A673 (cell line): ENCODE measurements at regions not wholly inside any gene's neighbourhood (a gene's known extent, or its start where the extent isn't known, plus 50 kb on each side); places are given as distances from the start of the nearest gene placed in this dataset.

Source experiments
- BruUV-seq: library from RNA; stranded (reverse); fragments of 400-500 nt; replicated peaks from 2 replicates; lab custom pipeline; 2021; lab: Mats Ljungman, UMichigan
- CTCF ChIA-PET: fragments of 300-600 bp; sonication (Branson Sonifier 250); formaldehyde crosslinking; loops from one replicate; lab custom pipeline; 2022; ENCODE audit warnings: antibody characterized with exemption; lab: Charles Lee
- POLR2A ChIA-PET: fragments of 300-600 bp; sonication (Branson Sonifier 250); formaldehyde crosslinking; loops from one replicate; lab custom pipeline; 2022; ENCODE audit warnings: antibody characterized with exemption; ENCODE audit not compliant: low non-redundant PET; lab: Charles Lee
- DNase-seq: peaks from one replicate; pipeline ENCODE4 v3.0.0-alpha.2; 2015; ENCODE audit warnings: low spot score
- H3K27ac ChIP-seq: fragments of 200-600 bp; sonication (generic); 2 replicates; pipeline ENCODE4 v1.5.1; 2016; ENCODE audit warnings: mixed run types, low read depth, mild to moderate bottlenecking, mixed read lengths, antibody characterized with exemption, low read length; ENCODE audit not compliant: poor library complexity, severe bottlenecking
- H3K27me3 ChIP-seq: fragments of 200-600 bp; sonication (generic); replicated peaks from 2 replicates; pipeline ENCODE4 v1.6.1; 2017; ENCODE audit warnings: mixed run types, low read depth, mild to moderate bottlenecking, mixed read lengths, antibody characterized with exemption, low read length; ENCODE audit not compliant: insufficient read depth, poor library complexity
- H3K36me3 ChIP-seq: fragments of 200-600 bp; sonication (generic); 2 replicates; pipeline ENCODE4 v1.6.1; 2016; ENCODE audit warnings: mixed run types, mild to moderate bottlenecking, mixed read lengths, antibody characterized with exemption, low read length; ENCODE audit not compliant: insufficient read depth, poor library complexity, severe bottlenecking
- H3K4me1 ChIP-seq: fragments of 200-600 bp; sonication (generic); 2 replicates; pipeline ENCODE4 v1.6.1; 2017; ENCODE audit warnings: mixed run types, mild to moderate bottlenecking, mixed read lengths, antibody characterized with exemption, low read length; ENCODE audit not compliant: insufficient read depth, poor library complexity, severe bottlenecking
- H3K4me3 ChIP-seq: fragments of 200-600 bp; sonication (generic); 2 replicates; pipeline ENCODE4 v1.5.1; 2016; ENCODE audit warnings: low read depth, mixed run types, mild to moderate bottlenecking, mixed read lengths, low read length; ENCODE audit not compliant: poor library complexity, severe bottlenecking
- H3K9me3 ChIP-seq: fragments of 200-600 bp; sonication (generic); 2 replicates; pipeline ENCODE4 v1.6.1; 2016; ENCODE audit warnings: mixed run types, low read depth, mild to moderate bottlenecking, mixed read lengths, antibody characterized with exemption, low read length; ENCODE audit not compliant: poor library complexity, severe bottlenecking
- EZH2 ChIP-seq: fragments of 200-600 bp; sonication (generic); IDR thresholded peaks from 2 replicates; pipeline ENCODE4 v1.6.1; 2017; ENCODE audit warnings: borderline replicate concordance, low read depth, mild to moderate bottlenecking, mixed read lengths, antibody characterized with exemption, low read length; ENCODE audit not compliant: poor library complexity, severe bottlenecking
- intact Hi-C: fragments of 100-400 bp; cut with micrococcal nuclease; formaldehyde crosslinking; loops from one replicate; pipeline ENCODE4 v1.10.0; 2022; ENCODE audit not compliant: unreplicated experiment
- TF ChIP-seq, protein P1 (sequence below): fragments of 300-800, 200-600 bp; sonication (generic); conservative IDR thresholded peaks from 2 replicates; pipeline ENCODE4 v1.5.1; 2017; ENCODE audit warnings: low read depth, mild to moderate bottlenecking, antibody characterized with exemption, low read length, moderate library complexity, mixed read lengths

DNA sequence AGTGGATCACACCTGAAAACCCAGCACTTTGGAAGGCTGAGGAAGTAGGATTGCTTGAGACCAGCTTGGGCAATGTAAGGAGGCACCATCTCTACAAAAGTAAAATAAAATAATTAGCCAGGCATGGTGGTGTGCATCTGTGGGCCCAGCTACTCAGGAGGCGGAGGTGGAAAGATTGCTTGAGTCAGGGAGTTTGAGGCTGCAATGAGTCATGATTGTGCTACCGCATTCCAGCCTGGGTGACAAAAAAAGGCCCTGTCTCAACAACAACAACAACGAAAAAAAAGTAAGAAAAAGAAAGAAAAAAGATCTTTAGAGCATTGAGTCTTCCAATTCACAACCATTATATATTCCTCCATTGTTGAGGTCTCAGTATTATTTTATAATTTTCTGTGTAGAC is 192.4 kb upstream of the DPH6 start:
- H3K27ac ChIP-seq = peak overlapping the region; percentile 61
- intact Hi-C loops = no loop called here
- CTCF ChIA-PET = no interaction called here

DNA sequence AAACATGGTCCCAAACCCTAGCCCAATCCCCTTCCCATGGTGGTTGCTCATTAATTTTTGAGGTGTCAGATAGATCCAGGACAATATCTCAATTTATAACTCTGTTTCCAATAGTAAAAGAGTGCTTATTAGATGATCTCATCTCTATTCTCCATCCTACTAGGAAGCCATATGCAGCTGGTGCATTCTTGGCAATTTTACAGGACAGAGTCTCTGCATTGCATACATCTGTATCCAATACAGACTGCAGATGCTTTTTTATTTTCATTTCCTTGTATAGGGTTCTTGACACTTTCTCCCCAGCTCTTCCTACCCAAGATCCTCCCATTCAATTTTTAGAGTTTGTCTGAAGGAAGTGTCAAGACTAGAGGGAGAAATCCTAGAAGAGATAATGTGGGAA is 194.8 kb upstream of the DPH6 start:
- no peak overlapping the region for H3K27ac ChIP-seq
- DNase-seq = peak; percentile 64
- H3K4me3 ChIP-seq = no peak overlapping the region
- no TSS peak for BruUV-seq
- ChIA-PET POLR2A (no interaction called here), CTCF (interaction anchor here (1.4 kb wide), 1 partner anchor 10 kb away, joined by 4 read pairs; no protein-coding TSS in a partner anchor)
- H3K36me3 ChIP-seq = no peaks in the 10 kb centered on the region
- intact Hi-C loops = no loop called here
- no peaks in the 10 kb centered on the region for H3K9me3 ChIP-seq
- no peak for TF ChIP-seq EZH2
- TF ChIP-seq, protein P1, sequence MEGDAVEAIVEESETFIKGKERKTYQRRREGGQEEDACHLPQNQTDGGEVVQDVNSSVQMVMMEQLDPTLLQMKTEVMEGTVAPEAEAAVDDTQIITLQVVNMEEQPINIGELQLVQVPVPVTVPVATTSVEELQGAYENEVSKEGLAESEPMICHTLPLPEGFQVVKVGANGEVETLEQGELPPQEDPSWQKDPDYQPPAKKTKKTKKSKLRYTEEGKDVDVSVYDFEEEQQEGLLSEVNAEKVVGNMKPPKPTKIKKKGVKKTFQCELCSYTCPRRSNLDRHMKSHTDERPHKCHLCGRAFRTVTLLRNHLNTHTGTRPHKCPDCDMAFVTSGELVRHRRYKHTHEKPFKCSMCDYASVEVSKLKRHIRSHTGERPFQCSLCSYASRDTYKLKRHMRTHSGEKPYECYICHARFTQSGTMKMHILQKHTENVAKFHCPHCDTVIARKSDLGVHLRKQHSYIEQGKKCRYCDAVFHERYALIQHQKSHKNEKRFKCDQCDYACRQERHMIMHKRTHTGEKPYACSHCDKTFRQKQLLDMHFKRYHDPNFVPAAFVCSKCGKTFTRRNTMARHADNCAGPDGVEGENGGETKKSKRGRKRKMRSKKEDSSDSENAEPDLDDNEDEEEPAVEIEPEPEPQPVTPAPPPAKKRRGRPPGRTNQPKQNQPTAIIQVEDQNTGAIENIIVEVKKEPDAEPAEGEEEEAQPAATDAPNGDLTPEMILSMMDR = no peak
- H3K27me3 ChIP-seq = no peaks in the 10 kb centered on the region
- peaks cover 40% of the 10 kb centered on the region for H3K4me1 ChIP-seq

More for the DNA sequence above, 192.4 kb upstream of the DPH6 start:
- no TSS peak for BruUV-seq
- Histone ChIP-seq H3K4me3 (no peak overlapping the region), H3K4me1 (peaks cover 40% of the 10 kb centered on the region), H3K36me3 (no peaks in the 10 kb centered on the region), H3K9me3 (no peaks in the 10 kb centered on the region), H3K27me3 (no peaks in the 10 kb centered on the region)
- DNase-seq = peak; percentile 60
- POLR2A ChIA-PET = no interaction called here
- TF ChIP-seq, protein P1 = no peak
- no peak for TF ChIP-seq EZH2

DNA sequence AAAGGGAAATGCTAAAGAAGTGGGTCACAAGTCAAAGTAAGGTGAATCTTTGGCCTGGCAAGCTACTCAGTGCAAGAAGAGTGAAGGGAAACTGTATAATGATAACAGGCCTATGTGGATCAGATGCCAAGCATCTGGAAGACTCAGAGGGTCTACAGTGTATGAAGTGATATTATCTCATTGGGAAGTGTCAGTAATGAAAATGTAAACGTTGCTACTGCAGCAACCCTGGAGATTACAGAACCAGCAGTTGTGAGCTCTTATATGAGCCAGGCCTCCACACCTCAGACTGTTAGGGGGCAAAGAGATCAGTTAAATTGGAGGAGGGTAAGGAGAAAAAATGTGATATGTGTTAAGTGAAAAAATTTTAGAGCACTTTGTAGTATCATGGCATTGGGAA is 195.4 kb upstream of the DPH6 start:
- peaks cover 40% of the 10 kb centered on the region for H3K4me1 ChIP-seq
- no peak overlapping the region for H3K4me3 ChIP-seq
- intact Hi-C loops = no loop called here
- BruUV-seq = no TSS peak
- POLR2A ChIA-PET = interaction anchor here (0.6 kb wide), 1 partner anchor 282 kb away, joined by 3 read pairs; no protein-coding TSS in a partner anchor
- H3K9me3 ChIP-seq = no peaks in the 10 kb centered on the region
- H3K36me3 ChIP-seq = no peaks in the 10 kb centered on the region
- CTCF ChIA-PET = interaction anchor here (1.4 kb wide), 1 partner anchor 10 kb away, joined by 4 read pairs; no protein-coding TSS in a partner anchor
- no peak for DNase-seq
- no peak for TF ChIP-seq EZH2
- TF ChIP-seq, protein P1 = no peak
- no peaks in the 10 kb centered on the region for H3K27me3 ChIP-seq
- H3K27ac ChIP-seq = no peak overlapping the region
